Left lung (tissue), 4 donors: ENCODE measurements at regions not wholly inside any gene's neighbourhood (a gene's known extent, or its start where the extent isn't known, plus 50 kb on each side); places are given as distances from the start of the nearest gene placed in this dataset.
A peak's percentile ranks its signal among the peaks of the same experiment; 100 is the strongest.

Source experiments
- ATAC-seq: fragments of 200-7000 bp; cut with Tn5 transposase; one replicate; pipeline ENCODE4 v1.9.1; 2020; ENCODE audit warnings: moderate library complexity
- DNase-seq, 4 donors: peaks; one replicate each; pipeline ENCODE4 v3.0.0-alpha.2; 2013 to 2020
- H3K27ac ChIP-seq, 2 donors: fragments of 200-600 bp; sonication (generic) in 1 of 2; one replicate each; pipeline versions ENCODE4 v1.5.0 to v1.8.0; 2020 to 2021
- H3K27me3 ChIP-seq, 2 donors: fragments of 200-600 bp; sonication (generic) in 1 of 2; one replicate each; pipeline versions ENCODE4 v1.5.0 to v1.8.0; 2020 to 2021
- H3K36me3 ChIP-seq, 2 donors: fragments of 200-600 bp; sonication (generic) in 1 of 2; one replicate each; pipeline versions ENCODE4 v1.5.0 to v1.8.0; 2020 to 2021
- H3K4me1 ChIP-seq, 2 donors: fragments of 200-600 bp; one replicate each; pipeline ENCODE4 v1.8.0; 2021
- H3K4me3 ChIP-seq, 2 donors: fragments of 200-600 bp; sonication (generic) in 1 of 2; one replicate each; pipeline versions ENCODE4 v1.5.0 to v1.8.0; 2020 to 2021; ENCODE audit warnings: mild to moderate bottlenecking in 1 of 2
- H3K9me3 ChIP-seq, 2 donors: fragments of 200-600 bp; sonication (generic) in 1 of 2; one replicate each; pipeline versions ENCODE4 v1.5.0 to v1.8.0; 2020 to 2021
- intact Hi-C, 2 donors: fragments of 100-400 bp; cut with DNase I; formaldehyde crosslinking; loops; one replicate each; pipeline versions ENCODE4 v1.11.2 to v1.14.2; 2022
- TF ChIP-seq, protein P1 (sequence below), 2 donors: fragments of 200-600 bp; sonication (generic) in 1 of 2; IDR thresholded peaks; one replicate each; pipeline versions ENCODE4 v1.5.0 to v1.8.0; 2021; ENCODE audit warnings: antibody characterized with exemption in 2 of 2
- donor health status: DM: no; HTN: yes; CAD: no.
- donor health status: DM: no; HTN: no; CAD: no.

DNA sequence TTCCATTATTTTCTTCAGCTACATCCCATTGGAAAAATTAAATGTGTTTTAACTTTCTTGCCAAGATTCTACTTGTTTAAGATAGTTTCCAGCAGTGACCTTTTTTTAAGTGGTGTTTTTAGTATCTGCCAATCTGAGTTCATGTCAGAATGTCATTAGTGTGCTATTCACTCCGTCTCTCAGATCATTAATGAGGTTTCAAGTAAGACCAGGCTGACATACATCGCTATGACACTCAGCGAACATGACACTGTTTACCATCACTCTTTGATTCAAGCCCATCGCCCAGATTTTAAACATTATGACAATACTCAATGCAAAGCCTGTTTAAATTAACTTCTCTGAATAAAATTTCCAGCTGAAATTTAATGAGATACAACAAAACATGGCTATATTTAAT lies 272.0 kb upstream of the KYNU start:
- DNase-seq (peak in 2 of 4 donors; percentile 77 to 83), ATAC-seq (no peak)
- no peaks in the 10 kb centered on the region for H3K27me3 ChIP-seq
- intact Hi-C loops: no loop called here
- H3K36me3 ChIP-seq: no peaks in the 10 kb centered on the region
- H3K27ac ChIP-seq: no peak overlapping the region
- TF ChIP-seq, protein P1, sequence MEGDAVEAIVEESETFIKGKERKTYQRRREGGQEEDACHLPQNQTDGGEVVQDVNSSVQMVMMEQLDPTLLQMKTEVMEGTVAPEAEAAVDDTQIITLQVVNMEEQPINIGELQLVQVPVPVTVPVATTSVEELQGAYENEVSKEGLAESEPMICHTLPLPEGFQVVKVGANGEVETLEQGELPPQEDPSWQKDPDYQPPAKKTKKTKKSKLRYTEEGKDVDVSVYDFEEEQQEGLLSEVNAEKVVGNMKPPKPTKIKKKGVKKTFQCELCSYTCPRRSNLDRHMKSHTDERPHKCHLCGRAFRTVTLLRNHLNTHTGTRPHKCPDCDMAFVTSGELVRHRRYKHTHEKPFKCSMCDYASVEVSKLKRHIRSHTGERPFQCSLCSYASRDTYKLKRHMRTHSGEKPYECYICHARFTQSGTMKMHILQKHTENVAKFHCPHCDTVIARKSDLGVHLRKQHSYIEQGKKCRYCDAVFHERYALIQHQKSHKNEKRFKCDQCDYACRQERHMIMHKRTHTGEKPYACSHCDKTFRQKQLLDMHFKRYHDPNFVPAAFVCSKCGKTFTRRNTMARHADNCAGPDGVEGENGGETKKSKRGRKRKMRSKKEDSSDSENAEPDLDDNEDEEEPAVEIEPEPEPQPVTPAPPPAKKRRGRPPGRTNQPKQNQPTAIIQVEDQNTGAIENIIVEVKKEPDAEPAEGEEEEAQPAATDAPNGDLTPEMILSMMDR (IDR thresholded peaks at IDR 0.05): no peak
- H3K4me3 ChIP-seq: no peak overlapping the region
- H3K4me1 ChIP-seq: no peaks in the 10 kb centered on the region
- no peaks in the 10 kb centered on the region for H3K9me3 ChIP-seq

DNA sequence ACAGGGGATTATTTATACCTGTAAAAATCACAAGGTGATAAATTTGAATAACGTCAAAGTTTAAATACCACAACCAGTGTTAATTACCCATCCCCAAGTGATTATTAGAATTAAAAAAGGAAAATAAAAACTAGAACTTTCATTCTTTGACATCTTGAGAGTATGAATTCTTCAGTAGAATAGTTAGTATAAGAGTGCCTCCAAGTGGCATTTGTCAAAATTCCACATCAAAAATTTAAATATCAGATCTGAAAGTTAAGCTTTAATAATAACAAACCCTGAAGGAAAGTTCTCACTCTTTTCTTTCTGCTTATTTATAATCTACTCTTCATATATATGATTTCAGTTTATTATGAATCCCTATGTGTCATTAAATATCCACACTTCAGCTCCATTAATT lies 273.7 kb upstream of the KYNU start:
- Histone ChIP-seq H3K4me3 (no peak overlapping the region), H3K27me3 (no peaks in the 10 kb centered on the region), H3K36me3 (no peaks in the 10 kb centered on the region), H3K27ac (no peak overlapping the region), H3K4me1 (no peaks in the 10 kb centered on the region), H3K9me3 (no peaks in the 10 kb centered on the region)
- no peak for ATAC-seq
- intact Hi-C loops: no loop called here
- peak in 1 of 4 donors; percentile 18 for DNase-seq
- TF ChIP-seq, protein P1 (IDR thresholded peaks at IDR 0.05): no peak

DNA sequence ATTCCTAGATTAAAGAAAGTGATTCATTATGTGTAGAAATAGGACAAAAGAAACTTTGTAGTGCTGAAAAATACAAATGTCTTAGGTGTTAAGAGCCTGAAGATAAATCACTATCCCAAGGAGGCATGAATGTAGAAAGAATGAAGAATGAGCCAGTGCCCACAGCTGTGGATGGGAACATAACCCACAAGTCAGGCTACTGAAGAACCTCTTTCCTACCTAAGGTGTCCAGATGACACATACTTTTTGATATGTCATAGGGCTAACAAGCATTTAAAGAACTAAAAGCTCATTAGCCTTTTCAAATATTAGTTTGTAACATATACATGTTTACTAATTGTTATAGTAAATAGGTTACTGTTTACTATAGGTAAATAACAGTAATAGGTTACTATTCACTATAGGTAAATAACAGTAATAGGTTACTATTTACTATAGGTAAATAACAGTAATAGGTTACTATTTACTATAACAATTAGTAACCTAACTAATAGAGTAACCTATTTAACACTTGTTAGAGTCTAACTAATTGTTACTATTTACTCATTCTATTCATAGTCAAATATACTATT lies 275.0 kb upstream of the KYNU start:
- no peaks in the 10 kb centered on the region for H3K9me3 ChIP-seq
- H3K27me3 ChIP-seq: no peaks in the 10 kb centered on the region
- H3K36me3 ChIP-seq: no peaks in the 10 kb centered on the region
- ATAC-seq: no peak
- TF ChIP-seq, protein P1 (IDR thresholded peaks at IDR 0.05): no peak
- intact Hi-C loops: no loop called here
- H3K4me1 ChIP-seq: no peaks in the 10 kb centered on the region
- H3K4me3 ChIP-seq: no peak overlapping the region
- DNase-seq: no peak
- no peak overlapping the region for H3K27ac ChIP-seq

DNA sequence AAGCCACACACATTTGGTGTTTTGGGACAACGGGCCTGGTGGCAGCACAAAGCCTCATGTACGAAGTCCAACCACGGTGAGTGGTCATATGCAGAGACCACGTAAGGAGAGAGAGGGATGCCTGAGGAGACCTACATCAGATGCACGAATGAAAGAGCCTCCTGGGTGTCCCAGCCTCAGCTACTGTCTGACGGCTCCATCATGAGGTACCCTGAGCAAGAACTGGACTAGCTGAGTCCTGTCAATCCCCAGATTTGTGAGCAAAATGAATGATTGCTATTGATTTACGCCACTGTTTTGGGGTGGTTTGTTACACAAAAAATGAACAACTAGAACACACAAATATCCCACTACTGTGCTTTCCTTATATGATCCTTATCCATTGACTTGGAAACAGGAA lies 275.7 kb upstream of the KYNU start:
- ATAC-seq (no peak), DNase-seq (peak in 1 of 4 donors; percentile 3)
- TF ChIP-seq, protein P1 (IDR thresholded peaks at IDR 0.05): no peak
- no peaks in the 10 kb centered on the region for H3K4me1 ChIP-seq
- intact Hi-C loops: no loop called here
- no peaks in the 10 kb centered on the region for H3K36me3 ChIP-seq
- H3K27me3 ChIP-seq: no peaks in the 10 kb centered on the region
- no peak overlapping the region for H3K27ac ChIP-seq
- no peaks in the 10 kb centered on the region for H3K9me3 ChIP-seq
- no peak overlapping the region for H3K4me3 ChIP-seq

DNA sequence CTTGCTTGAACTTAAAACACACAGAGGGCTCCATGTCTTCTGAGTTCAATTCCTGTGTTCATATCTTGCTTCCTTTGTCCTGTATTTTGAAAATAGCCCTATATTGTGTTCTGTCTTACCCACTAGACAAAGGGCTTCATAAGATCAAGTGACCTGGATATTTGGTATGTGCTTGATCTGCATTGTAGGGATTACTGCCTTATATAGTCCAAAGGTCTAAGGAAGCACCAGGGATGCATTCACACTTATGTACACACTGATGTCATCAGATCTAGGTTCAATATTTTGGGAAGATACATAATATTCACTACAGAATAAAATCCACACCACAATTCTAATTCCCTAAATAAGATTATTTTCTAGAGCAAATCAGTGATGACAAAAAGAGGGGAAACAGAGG lies 278.0 kb upstream of the KYNU start:
- DNase-seq (no peak), ATAC-seq (no peak)
- H3K4me3 ChIP-seq: no peak overlapping the region
- no peaks in the 10 kb centered on the region for H3K9me3 ChIP-seq
- no peaks in the 10 kb centered on the region for H3K27me3 ChIP-seq
- H3K36me3 ChIP-seq: no peaks in the 10 kb centered on the region
- intact Hi-C loops: no loop called here
- no peak overlapping the region for H3K27ac ChIP-seq
- TF ChIP-seq, protein P1 (IDR thresholded peaks at IDR 0.05): no peak
- H3K4me1 ChIP-seq: no peaks in the 10 kb centered on the region
